Colonic mucosa (tissue), 4 donors: ENCODE measurements at regions not wholly inside any gene's neighbourhood (a gene's known extent, or its start where the extent isn't known, plus 50 kb on each side); places are given as distances from the start of the nearest gene placed in this dataset.

Experiments
- DNase-seq: peaks from one replicate; pipeline ENCODE4 v3.0.0-alpha.2; 2020
- H3K27ac ChIP-seq: fragments of 200-600 bp; one replicate; pipeline ENCODE4 v1.8.0; 2021
- H3K27me3 ChIP-seq: fragments of 200-600 bp; one replicate; pipeline ENCODE4 v1.8.0; 2021
- H3K36me3 ChIP-seq: fragments of 200-600 bp; one replicate; pipeline ENCODE4 v1.8.0; 2021
- H3K4me1 ChIP-seq: fragments of 200-600 bp; one replicate; pipeline ENCODE4 v1.8.0; 2021; ENCODE audit warnings: mild to moderate bottlenecking
- H3K4me3 ChIP-seq: fragments of 200-600 bp; one replicate; pipeline ENCODE4 v1.8.0; 2021
- H3K9ac ChIP-seq, 2 donors: one replicate each; pipeline ENCODE4 v1.7.0; 2013; ENCODE audit warnings: control low read depth in 2 of 2, low read depth in 2 of 2, low read length in 2 of 2
- H3K9me3 ChIP-seq: fragments of 200-600 bp; one replicate; pipeline ENCODE4 v1.8.0; 2021
- intact Hi-C: fragments of 100-400 bp; cut with DNase I; formaldehyde crosslinking; loops from one replicate; pipeline ENCODE4 v1.14.1; 2022
- TF ChIP-seq, protein P1 (sequence below): fragments of 200-600 bp; IDR thresholded peaks from one replicate; pipeline ENCODE4 v1.8.0; 2022; ENCODE audit warnings: antibody characterized with exemption, mild to moderate bottlenecking
- donor health status: healthy.
- donor health status: DM: no; HTN: no; CAD: no.
- donor health status: DM: no; HTN: no; CAD: no.

DNA sequence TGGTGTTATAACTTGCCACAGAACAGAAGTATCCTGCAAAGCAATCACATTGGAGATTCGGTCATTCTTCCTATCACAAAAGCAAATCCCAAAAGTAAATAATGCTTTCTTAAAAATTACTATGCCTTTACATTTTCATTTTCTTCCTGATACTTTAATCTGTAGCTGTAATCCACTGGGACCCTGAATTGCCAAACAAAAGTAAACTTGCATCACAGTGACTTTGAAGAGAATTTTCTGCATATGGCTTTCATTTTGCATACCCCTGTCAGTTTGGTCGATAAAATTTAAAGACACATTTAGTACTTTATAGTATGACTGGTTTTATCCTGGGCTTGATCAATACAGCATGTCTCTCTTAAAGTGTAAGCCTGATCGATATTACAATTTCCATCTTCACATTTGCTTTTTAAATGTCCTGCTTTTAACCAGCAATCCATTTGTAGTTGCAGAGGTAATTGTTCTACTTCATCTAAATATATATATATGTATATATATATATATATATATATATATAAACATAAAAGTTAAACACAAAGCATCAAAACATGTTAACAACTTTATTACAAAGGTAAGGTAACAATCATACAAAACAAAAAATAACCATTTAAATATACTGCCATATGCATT is 53.7 kb upstream of the PLEKHA5 start:
- Histone ChIP-seq H3K27ac (no peak overlapping the region), H3K36me3 (no peaks in the 10 kb centered on the region), H3K9me3 (no peaks in the 10 kb centered on the region), H3K4me1 (no peaks in the 10 kb centered on the region), H3K4me3 (no peak overlapping the region), H3K27me3 (no peaks in the 10 kb centered on the region), H3K9ac (no peak overlapping the region)
- no peak for DNase-seq
- intact Hi-C loops = no loop called here
- TF ChIP-seq, protein P1, sequence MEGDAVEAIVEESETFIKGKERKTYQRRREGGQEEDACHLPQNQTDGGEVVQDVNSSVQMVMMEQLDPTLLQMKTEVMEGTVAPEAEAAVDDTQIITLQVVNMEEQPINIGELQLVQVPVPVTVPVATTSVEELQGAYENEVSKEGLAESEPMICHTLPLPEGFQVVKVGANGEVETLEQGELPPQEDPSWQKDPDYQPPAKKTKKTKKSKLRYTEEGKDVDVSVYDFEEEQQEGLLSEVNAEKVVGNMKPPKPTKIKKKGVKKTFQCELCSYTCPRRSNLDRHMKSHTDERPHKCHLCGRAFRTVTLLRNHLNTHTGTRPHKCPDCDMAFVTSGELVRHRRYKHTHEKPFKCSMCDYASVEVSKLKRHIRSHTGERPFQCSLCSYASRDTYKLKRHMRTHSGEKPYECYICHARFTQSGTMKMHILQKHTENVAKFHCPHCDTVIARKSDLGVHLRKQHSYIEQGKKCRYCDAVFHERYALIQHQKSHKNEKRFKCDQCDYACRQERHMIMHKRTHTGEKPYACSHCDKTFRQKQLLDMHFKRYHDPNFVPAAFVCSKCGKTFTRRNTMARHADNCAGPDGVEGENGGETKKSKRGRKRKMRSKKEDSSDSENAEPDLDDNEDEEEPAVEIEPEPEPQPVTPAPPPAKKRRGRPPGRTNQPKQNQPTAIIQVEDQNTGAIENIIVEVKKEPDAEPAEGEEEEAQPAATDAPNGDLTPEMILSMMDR = no peak
